ENCODE measurements at regions not wholly inside any gene's neighbourhood (a gene's known extent, or its start where the extent isn't known, plus 50 kb on each side); places are given as distances from the start of the nearest gene placed in this dataset.

DNA sequence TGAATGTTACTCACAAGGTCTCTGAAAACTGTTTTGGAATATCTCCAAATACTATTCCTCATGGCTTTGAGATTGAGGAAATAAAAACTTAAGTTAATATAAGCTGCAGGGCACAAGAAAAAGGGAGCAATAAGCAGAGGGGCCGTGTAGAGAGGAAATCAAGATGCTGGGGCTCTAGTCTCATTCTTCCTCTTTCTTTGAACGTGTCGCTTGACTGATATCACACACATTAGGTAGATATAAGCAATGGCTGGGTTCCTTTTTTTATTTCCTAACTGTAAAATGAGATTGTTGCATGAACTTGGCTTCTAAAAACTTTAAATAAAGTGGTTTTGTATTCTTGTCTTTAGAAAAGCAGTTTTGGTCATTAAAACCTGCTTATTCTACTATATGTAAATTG, 326.7 kb upstream of the ROPN1 start:
- TF ChIP-seq, protein P1, sequence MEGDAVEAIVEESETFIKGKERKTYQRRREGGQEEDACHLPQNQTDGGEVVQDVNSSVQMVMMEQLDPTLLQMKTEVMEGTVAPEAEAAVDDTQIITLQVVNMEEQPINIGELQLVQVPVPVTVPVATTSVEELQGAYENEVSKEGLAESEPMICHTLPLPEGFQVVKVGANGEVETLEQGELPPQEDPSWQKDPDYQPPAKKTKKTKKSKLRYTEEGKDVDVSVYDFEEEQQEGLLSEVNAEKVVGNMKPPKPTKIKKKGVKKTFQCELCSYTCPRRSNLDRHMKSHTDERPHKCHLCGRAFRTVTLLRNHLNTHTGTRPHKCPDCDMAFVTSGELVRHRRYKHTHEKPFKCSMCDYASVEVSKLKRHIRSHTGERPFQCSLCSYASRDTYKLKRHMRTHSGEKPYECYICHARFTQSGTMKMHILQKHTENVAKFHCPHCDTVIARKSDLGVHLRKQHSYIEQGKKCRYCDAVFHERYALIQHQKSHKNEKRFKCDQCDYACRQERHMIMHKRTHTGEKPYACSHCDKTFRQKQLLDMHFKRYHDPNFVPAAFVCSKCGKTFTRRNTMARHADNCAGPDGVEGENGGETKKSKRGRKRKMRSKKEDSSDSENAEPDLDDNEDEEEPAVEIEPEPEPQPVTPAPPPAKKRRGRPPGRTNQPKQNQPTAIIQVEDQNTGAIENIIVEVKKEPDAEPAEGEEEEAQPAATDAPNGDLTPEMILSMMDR (IDR thresholded peaks at IDR 0.05; ENCODE audit: insufficient read depth, low read length, severe bottlenecking) = no peak
- FAIRE-seq = no peak
- DNase-seq (ENCODE audit: low read depth) = no peak
- Histone ChIP-seq H3K36me3 (ENCODE audit: control insufficient read depth, insufficient read depth, low read length) (no peaks in the 10 kb centered on the region), H3K4me3 (ENCODE audit: low read depth, low read length) (no peak overlapping the region), H3K27me3 (ENCODE audit: control insufficient read depth, insufficient read depth, low read length) (peaks cover 5% of the 10 kb centered on the region)

DNA sequence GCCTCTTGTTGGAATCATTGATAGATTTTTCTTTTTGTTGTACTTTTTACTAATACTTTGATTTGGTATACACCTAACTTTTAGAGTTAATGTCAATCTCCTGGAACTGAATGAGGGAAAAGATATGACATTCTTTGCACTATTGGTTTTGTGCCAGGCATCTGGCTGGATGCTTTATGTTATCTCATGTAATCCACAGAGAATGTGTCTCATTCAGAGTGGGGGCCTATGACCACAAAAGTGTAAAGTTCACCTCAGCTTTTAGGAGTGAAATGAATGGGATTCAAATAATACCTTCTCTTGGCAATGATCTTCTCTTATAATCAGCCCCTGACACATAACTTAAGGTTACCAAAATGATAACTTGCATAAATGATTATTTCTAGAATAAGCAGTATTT, 329.1 kb upstream of the ROPN1 start:
- Histone ChIP-seq H3K36me3 (ENCODE audit: control insufficient read depth, insufficient read depth, low read length) (no peaks in the 10 kb centered on the region), H3K4me3 (ENCODE audit: low read depth, low read length) (no peak overlapping the region), H3K27me3 (ENCODE audit: control insufficient read depth, insufficient read depth, low read length) (peaks cover 7% of the 10 kb centered on the region)
- DNase-seq (ENCODE audit: low read depth) = no peak
- TF ChIP-seq, protein P1 (IDR thresholded peaks at IDR 0.05; ENCODE audit: insufficient read depth, low read length, severe bottlenecking) = no peak
- FAIRE-seq = no peak

DNA sequence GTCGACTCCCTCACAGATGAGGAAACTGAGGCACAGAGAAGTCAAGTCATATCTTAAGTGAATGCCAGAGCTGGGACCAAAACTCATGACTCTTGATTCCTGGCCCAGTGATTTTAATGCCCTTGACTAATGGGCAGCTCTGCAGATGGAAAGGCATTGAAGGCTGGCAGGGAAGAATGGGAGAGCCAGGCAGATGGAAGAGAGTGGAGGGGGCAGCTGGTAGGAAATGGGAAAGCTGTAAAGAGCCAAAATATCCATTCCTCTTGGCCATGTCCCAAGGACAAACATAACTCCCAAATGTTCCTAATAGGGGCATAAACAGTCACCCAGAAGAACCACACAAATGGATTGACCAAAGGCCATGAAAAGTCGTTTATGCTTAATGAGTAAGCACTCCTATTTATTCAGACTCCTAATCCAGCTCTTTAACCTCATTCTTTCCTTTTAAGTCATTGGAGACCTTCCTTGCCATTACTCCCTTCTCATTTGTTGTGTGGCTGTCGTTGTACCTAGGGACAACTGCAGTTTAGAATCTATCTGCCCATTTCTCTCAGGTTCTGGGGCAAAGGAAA, 330.5 kb upstream of the ROPN1 start:
- DNase-seq (ENCODE audit: low read depth) = no peak
- Histone ChIP-seq H3K4me3 (ENCODE audit: low read depth, low read length) (no peak overlapping the region), H3K36me3 (ENCODE audit: control insufficient read depth, insufficient read depth, low read length) (no peaks in the 10 kb centered on the region), H3K27me3 (ENCODE audit: control insufficient read depth, insufficient read depth, low read length) (peaks cover 7% of the 10 kb centered on the region)
- no peak for FAIRE-seq
- TF ChIP-seq, protein P1 (IDR thresholded peaks at IDR 0.05; ENCODE audit: insufficient read depth, low read length, severe bottlenecking) = no peak

DNA sequence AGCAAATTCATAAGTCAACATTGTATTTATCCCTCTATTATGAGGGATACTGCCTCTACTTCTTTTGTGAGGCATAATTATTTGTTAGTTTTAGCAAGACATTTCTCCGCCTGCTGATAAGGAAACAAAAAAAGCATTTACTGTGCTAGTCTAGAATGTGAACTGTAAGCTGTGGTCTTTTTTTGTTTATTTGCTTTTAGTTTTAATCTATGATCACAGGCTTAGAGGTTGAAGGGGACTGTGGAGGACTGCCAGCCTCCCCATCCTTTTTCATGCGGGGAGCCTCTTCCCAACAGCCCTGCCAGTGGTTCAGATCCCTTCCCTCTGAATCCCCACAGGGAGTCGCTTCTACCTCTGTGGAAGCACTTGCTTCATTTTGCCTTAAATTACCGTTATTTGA, 331.0 kb upstream of the ROPN1 start:
- H3K4me3 ChIP-seq (ENCODE audit: low read depth, low read length) = no peak overlapping the region
- no peak for FAIRE-seq
- no peaks in the 10 kb centered on the region for H3K36me3 ChIP-seq (ENCODE audit: control insufficient read depth, insufficient read depth, low read length)
- H3K27me3 ChIP-seq (ENCODE audit: control insufficient read depth, insufficient read depth, low read length) = peaks cover 7% of the 10 kb centered on the region
- TF ChIP-seq, protein P1 (IDR thresholded peaks at IDR 0.05; ENCODE audit: insufficient read depth, low read length, severe bottlenecking) = no peak
- no peak for DNase-seq (ENCODE audit: low read depth)

DNA sequence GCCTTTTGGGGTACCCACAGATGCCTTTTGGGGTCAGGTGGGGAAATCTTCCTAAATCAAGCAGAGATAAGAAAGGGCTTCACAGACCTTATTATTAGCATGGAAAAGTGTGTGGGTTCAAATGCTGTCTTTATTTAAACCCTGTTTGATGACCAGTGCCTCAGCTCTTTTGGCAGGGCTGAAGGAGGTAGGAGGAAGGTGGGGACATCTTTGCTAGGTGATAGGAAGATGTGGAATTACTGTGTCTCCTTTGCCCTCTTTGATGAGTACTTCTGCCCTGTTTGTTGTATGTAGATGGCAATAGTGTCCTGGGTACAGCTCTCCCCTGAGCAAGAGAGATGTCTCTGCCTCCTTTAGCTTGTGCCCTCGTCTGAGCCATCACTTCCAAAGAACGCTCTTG, 333.3 kb upstream of the ROPN1 start:
- no peak for DNase-seq (ENCODE audit: low read depth)
- TF ChIP-seq, protein P1 (IDR thresholded peaks at IDR 0.05; ENCODE audit: insufficient read depth, low read length, severe bottlenecking) = no peak
- Histone ChIP-seq H3K36me3 (ENCODE audit: control insufficient read depth, insufficient read depth, low read length) (no peaks in the 10 kb centered on the region), H3K27me3 (ENCODE audit: control insufficient read depth, insufficient read depth, low read length) (peaks cover 6% of the 10 kb centered on the region), H3K4me3 (ENCODE audit: low read depth, low read length) (no peak overlapping the region)
- peak; percentile 32 for FAIRE-seq

DNA sequence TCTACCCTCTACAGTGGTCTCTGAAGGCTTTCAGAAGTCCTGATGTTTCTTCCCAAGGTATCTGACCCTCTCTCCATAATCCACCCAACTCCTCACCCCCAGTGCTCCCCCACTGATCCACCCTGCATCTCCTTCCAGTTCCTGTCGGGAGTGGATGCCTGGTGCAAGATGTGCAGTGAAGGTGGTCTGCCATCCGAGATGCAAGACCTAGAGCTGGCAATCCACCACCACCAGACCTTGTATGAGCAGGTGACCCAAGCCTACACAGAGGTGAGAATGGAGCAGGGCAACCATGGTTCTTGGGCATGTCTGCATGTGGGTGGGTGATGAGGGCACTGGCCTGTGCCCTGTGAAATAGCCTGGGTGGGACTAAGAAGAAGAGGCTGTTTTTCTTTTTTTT, 337.8 kb upstream of the ROPN1 start:
- Histone ChIP-seq H3K27me3 (ENCODE audit: control insufficient read depth, insufficient read depth, low read length) (peaks cover 4% of the 10 kb centered on the region), H3K36me3 (ENCODE audit: control insufficient read depth, insufficient read depth, low read length) (no peaks in the 10 kb centered on the region), H3K4me3 (ENCODE audit: low read depth, low read length) (no peak overlapping the region)
- TF ChIP-seq, protein P1 (IDR thresholded peaks at IDR 0.05; ENCODE audit: insufficient read depth, low read length, severe bottlenecking) = no peak
- FAIRE-seq = no peak
- DNase-seq (ENCODE audit: low read depth) = no peak

Data from bronchial epithelial cell (primary cell).